ENCODE measurements at regions not wholly inside any gene's neighbourhood (a gene's known extent, or its start where the extent isn't known, plus 50 kb on each side); places are given as distances from the start of the nearest gene placed in this dataset.

- TF ChIP-seq, protein P1, sequence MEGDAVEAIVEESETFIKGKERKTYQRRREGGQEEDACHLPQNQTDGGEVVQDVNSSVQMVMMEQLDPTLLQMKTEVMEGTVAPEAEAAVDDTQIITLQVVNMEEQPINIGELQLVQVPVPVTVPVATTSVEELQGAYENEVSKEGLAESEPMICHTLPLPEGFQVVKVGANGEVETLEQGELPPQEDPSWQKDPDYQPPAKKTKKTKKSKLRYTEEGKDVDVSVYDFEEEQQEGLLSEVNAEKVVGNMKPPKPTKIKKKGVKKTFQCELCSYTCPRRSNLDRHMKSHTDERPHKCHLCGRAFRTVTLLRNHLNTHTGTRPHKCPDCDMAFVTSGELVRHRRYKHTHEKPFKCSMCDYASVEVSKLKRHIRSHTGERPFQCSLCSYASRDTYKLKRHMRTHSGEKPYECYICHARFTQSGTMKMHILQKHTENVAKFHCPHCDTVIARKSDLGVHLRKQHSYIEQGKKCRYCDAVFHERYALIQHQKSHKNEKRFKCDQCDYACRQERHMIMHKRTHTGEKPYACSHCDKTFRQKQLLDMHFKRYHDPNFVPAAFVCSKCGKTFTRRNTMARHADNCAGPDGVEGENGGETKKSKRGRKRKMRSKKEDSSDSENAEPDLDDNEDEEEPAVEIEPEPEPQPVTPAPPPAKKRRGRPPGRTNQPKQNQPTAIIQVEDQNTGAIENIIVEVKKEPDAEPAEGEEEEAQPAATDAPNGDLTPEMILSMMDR (IDR thresholded peaks at IDR 0.05) = no peak
- no peak for TF ChIP-seq POLR2A (IDR thresholded peaks at IDR 0.05)
Observed at GRCh38 chr1:94646786-94647555, 105.4 kb upstream of the F3 start.

Data from thyroid gland (tissue), 4 donors.